Endothelial cell of umbilical vein (primary cell): ENCODE measurements at regions not wholly inside any gene's neighbourhood (a gene's known extent, or its start where the extent isn't known, plus 50 kb on each side); places are given as distances from the start of the nearest gene placed in this dataset.

Experiments
- BruUV-seq: library from RNA; stranded (reverse); fragments of 400-500 nt; replicated peaks from 2 replicates; lab custom pipeline; 2021; lab: Mats Ljungman, UMichigan
- CTCF ChIA-PET: fragments of 300-600, 350-600 bp; sonication (Branson Sonifier 250); formaldehyde crosslinking; loops from one replicate; lab custom pipeline; 2021; ENCODE audit warnings: antibody characterized with exemption, inconsistent platforms; lab: Charles Lee
- POLR2A ChIA-PET: fragments of 300-600, 350-600 bp; sonication (Branson Sonifier 250); formaldehyde crosslinking; loops from one replicate; lab custom pipeline; 2021; ENCODE audit warnings: antibody characterized with exemption, inconsistent platforms; lab: Charles Lee
- DNase-seq: peaks from one replicate; pipeline ENCODE4 v3.0.0-alpha.2; 2011; ENCODE audit warnings: low read depth, low spot score
- FAIRE-seq: peaks from 2 replicates; lab custom pipeline; 2011; peaks lifted over from hg19 to GRCh38; lab: Jason Lieb, UNC
- H2AFZ ChIP-seq: 2 replicates; pipeline ENCODE4 v1.6.0; 2012; ENCODE audit warnings: low read depth, low read length, control low read depth, inconsistent platforms
- H3K27ac ChIP-seq: 2 replicates; pipeline ENCODE4 v1.5.1; 2011; ENCODE audit warnings: low read depth, mild to moderate bottlenecking, control low read depth, low read length, moderate library complexity; ENCODE audit not compliant: insufficient read depth
- H3K27me3 ChIP-seq, 2 experiments: 2 replicates each; pipeline versions ENCODE4 v1.6.0 to v1.6.1; 2011; ENCODE audit warnings: low read length in 2 of 2, mixed read lengths in 1 of 2; ENCODE audit not compliant: control insufficient read depth in 2 of 2, insufficient read depth in 2 of 2
- H3K36me3 ChIP-seq, 2 experiments: 2 replicates in 1 of 2; 3 replicates in 1 of 2; pipeline ENCODE4 v1.5.1; 2011; ENCODE audit warnings: low read length in 2 of 2, mild to moderate bottlenecking in 1 of 2, moderate library complexity in 1 of 2; ENCODE audit not compliant: control insufficient read depth in 2 of 2, insufficient read depth in 2 of 2; ENCODE audit errors: extremely low read depth in 1 of 2
- H3K4me1 ChIP-seq: 3 replicates; pipeline ENCODE4 v1.5.1; 2011; ENCODE audit warnings: mild to moderate bottlenecking, low read length; ENCODE audit not compliant: control insufficient read depth, insufficient read depth; ENCODE audit errors: extremely low read depth
- H3K4me2 ChIP-seq: 2 replicates; pipeline ENCODE4 v1.6.1; 2011; ENCODE audit warnings: low read length, control low read depth, mixed read lengths; ENCODE audit not compliant: insufficient read depth
- H3K4me3 ChIP-seq, 3 experiments: fragments of 200-600 bp in 1 of 3; sonication (generic), shearing (Covaris generic) in 1 of 3; replicated peaks in 1 of 3; 2 replicates each; pipeline ENCODE4 v1.5.1; 2011 to 2016; ENCODE audit warnings: control low read depth in 3 of 3, low read length in 3 of 3, mild to moderate bottlenecking in 2 of 3, inconsistent platforms in 1 of 3, low read depth in 1 of 3, moderate library complexity in 1 of 3; ENCODE audit not compliant: insufficient read depth in 1 of 3
- H3K79me2 ChIP-seq: 2 replicates; pipeline ENCODE4 v1.6.0; 2012; ENCODE audit warnings: low read length, inconsistent platforms; ENCODE audit not compliant: control insufficient read depth, insufficient read depth
- H3K9ac ChIP-seq: replicated peaks from 2 replicates; pipeline ENCODE3; 2011; ENCODE audit warnings: low read length, control low read depth; ENCODE audit not compliant: insufficient read depth; ENCODE audit errors: extremely low read depth
- H3K9me1 ChIP-seq: replicated peaks from 3 replicates; pipeline ENCODE4 v1.6.0; 2011; ENCODE audit warnings: mild to moderate bottlenecking, low read length; ENCODE audit not compliant: control insufficient read depth, insufficient read depth; ENCODE audit errors: extremely low read depth
- H3K9me3 ChIP-seq: replicated peaks from 2 replicates; pipeline ENCODE4 v1.5.1; 2012; ENCODE audit warnings: low read length, inconsistent platforms; ENCODE audit not compliant: control insufficient read depth, insufficient read depth
- H4K20me1 ChIP-seq: replicated peaks from 2 replicates; pipeline ENCODE3; 2011; ENCODE audit warnings: mild to moderate bottlenecking, low read length; ENCODE audit not compliant: control insufficient read depth, insufficient read depth; ENCODE audit errors: extremely low read depth
- EZH2 ChIP-seq: IDR thresholded peaks from 2 replicates; pipeline ENCODE4 v1.6.1; 2012; ENCODE audit warnings: borderline replicate concordance, low read depth, mild to moderate bottlenecking, moderate library complexity, low read length, inconsistent platforms; ENCODE audit not compliant: severe bottlenecking
- FOS ChIP-seq: IDR thresholded peaks from 2 replicates; pipeline ENCODE4 v1.6.1; 2011; ENCODE audit warnings: mild to moderate bottlenecking, low read length, moderate library complexity, borderline replicate concordance; ENCODE audit not compliant: insufficient read depth
- GATA2 ChIP-seq: IDR thresholded peaks from 2 replicates; pipeline ENCODE4 v1.7.0; 2011; ENCODE audit warnings: low read depth, mild to moderate bottlenecking, moderate library complexity, mixed read lengths, low read length; ENCODE audit not compliant: insufficient read length, insufficient read depth
- JUN ChIP-seq: IDR thresholded peaks from 2 replicates; pipeline ENCODE4 v1.6.1; 2011; ENCODE audit warnings: borderline replicate concordance, low read depth; ENCODE audit not compliant: insufficient read length, insufficient read depth
- MYC ChIP-seq: IDR thresholded peaks from one replicate; pipeline ENCODE4 v1.6.1; 2011; ENCODE audit warnings: mild to moderate bottlenecking, low read depth, low read length
- POLR2A ChIP-seq: IDR thresholded peaks from 2 replicates; pipeline ENCODE4 v1.6.1; 2012; ENCODE audit warnings: low read depth, mild to moderate bottlenecking, control low read depth, low read length
- POLR2AphosphoS5 ChIP-seq: IDR thresholded peaks from 2 replicates; pipeline ENCODE4 v1.6.1; 2012; ENCODE audit warnings: low read depth, mild to moderate bottlenecking, control low read depth, low read length, moderate library complexity; ENCODE audit not compliant: insufficient read depth
- dilution Hi-C: fragments of 300-500 bp; cut with MboI; formaldehyde crosslinking; loops from one replicate; pipeline ENCODE4 v1.15.0; 2019; ENCODE audit warnings: low sequenced_read_pairs; ENCODE audit not compliant: extremely low pct_ligation_motif_present
- intact Hi-C: fragments of 100-400 bp; cut with micrococcal nuclease; formaldehyde crosslinking; loops from one replicate; pipeline ENCODE4 v1.10.0; 2022
- TF ChIP-seq, protein P1 (sequence below), 2 donors: IDR thresholded peaks; 1 replicate in 1 of 2; 2 replicates in 1 of 2; pipeline ENCODE4 v1.5.1; 2011; ENCODE audit warnings: low read length in 2 of 2, mild to moderate bottlenecking in 2 of 2, moderate library complexity in 2 of 2, control low read depth in 1 of 2, inconsistent platforms in 1 of 2, low read depth in 1 of 2; ENCODE audit not compliant: insufficient read depth in 1 of 2; ENCODE audit errors: extremely low read depth in 1 of 2
- TF ChIP-seq, protein P2 (sequence below): IDR thresholded peaks from 2 replicates; pipeline ENCODE4 v1.6.1; 2011; ENCODE audit not compliant: insufficient read depth, insufficient read length

DNA sequence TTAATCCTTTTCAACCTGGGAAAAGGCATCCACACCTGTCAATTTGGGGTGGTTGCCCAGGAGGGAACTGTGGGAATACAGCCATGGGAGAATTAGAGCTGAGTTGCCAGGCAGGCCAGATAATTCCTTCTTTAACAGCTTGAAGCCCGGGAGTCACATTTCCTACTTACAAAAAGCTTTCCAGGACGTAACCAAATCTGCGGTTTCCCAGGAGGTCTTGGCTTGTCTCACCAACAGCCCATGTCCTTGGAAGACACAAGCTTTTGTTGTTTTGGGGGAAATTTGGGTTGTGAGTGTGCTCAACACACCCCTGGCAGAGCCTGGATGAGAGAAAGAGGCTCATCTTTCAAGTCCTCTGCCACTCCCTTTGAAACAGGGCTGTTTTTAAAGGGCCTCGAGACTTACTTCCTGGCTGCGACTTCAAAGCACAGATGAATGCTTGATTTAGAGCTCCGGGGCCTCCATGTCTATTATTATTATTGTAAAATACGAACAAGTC lies 465.9 kb upstream of the BTBD3 start:
- intact Hi-C loops = loop anchor here (10.0 kb wide), 4 partner anchors 237 to 1017 kb away; partner anchors contain the start of genes MKKS and SLX4IP
- H3K9ac ChIP-seq = no peak overlapping the region
- CTCF ChIA-PET = no interaction called here

DNA sequence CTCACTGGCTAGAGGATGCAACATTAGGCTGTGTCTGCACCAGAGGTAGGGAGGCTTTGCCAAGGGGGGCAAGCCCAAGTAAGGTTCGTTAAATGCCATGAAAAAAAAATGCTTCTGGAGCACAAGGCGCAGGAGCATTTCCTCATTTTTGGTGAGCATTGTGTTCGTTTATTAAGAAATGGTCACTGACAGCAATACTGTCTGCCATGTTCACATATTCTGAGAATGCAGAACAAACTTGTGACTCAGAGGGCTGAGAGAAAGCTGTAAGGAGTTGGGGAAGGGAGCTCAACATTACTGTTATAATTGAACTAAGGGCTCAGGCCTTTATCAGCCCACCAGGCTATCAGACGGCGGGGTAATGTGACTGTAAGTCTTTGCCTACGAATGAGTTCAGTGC lies 465.4 kb upstream of the BTBD3 start:
- ChIA-PET CTCF (no interaction called here), POLR2A (no interaction called here)
- H3K4me3 ChIP-seq = no peak overlapping the region
- H3K79me2 ChIP-seq = no peaks in the 10 kb centered on the region
- intact Hi-C loops = loop anchor here (10.0 kb wide), 4 partner anchors 238 to 1018 kb away; partner anchors contain the start of genes MKKS and SLX4IP
- H3K9me1 ChIP-seq = no peaks in the 10 kb centered on the region
- H3K9me3 ChIP-seq = no peaks in the 10 kb centered on the region
- BruUV-seq = no TSS peak
- peak overlapping the region; percentile 43 for H2AFZ ChIP-seq
- no peaks in the 10 kb centered on the region for H3K27me3 ChIP-seq
- no peak overlapping the region for H3K9ac ChIP-seq
- dilution Hi-C loops = no loop called here
- no peak for TF ChIP-seq FOS
- TF ChIP-seq, protein P1, sequence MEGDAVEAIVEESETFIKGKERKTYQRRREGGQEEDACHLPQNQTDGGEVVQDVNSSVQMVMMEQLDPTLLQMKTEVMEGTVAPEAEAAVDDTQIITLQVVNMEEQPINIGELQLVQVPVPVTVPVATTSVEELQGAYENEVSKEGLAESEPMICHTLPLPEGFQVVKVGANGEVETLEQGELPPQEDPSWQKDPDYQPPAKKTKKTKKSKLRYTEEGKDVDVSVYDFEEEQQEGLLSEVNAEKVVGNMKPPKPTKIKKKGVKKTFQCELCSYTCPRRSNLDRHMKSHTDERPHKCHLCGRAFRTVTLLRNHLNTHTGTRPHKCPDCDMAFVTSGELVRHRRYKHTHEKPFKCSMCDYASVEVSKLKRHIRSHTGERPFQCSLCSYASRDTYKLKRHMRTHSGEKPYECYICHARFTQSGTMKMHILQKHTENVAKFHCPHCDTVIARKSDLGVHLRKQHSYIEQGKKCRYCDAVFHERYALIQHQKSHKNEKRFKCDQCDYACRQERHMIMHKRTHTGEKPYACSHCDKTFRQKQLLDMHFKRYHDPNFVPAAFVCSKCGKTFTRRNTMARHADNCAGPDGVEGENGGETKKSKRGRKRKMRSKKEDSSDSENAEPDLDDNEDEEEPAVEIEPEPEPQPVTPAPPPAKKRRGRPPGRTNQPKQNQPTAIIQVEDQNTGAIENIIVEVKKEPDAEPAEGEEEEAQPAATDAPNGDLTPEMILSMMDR (IDR thresholded peaks at IDR 0.05; ENCODE audit: extremely low read depth in 1 of 2, insufficient read depth in 1 of 2, low read depth in 1 of 2, low read length in 2 of 2) = no peak
- TF ChIP-seq POLR2A = no peak
- H4K20me1 ChIP-seq = no peaks in the 10 kb centered on the region
- H3K27ac ChIP-seq = no peak overlapping the region
- H3K36me3 ChIP-seq = no peaks in the 10 kb centered on the region
- H3K4me1 ChIP-seq = peaks cover 46% of the 10 kb centered on the region
- no peak overlapping the region for H3K4me2 ChIP-seq
- FAIRE-seq = no peak
- no peak for DNase-seq

More for the DNA sequence above, 465.9 kb upstream of the BTBD3 start:
- H4K20me1 ChIP-seq = no peaks in the 10 kb centered on the region
- no peak overlapping the region for H3K4me2 ChIP-seq
- H3K9me3 ChIP-seq = no peaks in the 10 kb centered on the region
- H2AFZ ChIP-seq = peak overlapping the region; percentile 43
- dilution Hi-C loops = no loop called here
- no peaks in the 10 kb centered on the region for H3K9me1 ChIP-seq
- BruUV-seq = no TSS peak
- no peak overlapping the region for H3K27ac ChIP-seq
- H3K4me3 ChIP-seq = no peak overlapping the region
- no peak for FAIRE-seq
- TF ChIP-seq, protein P2, sequence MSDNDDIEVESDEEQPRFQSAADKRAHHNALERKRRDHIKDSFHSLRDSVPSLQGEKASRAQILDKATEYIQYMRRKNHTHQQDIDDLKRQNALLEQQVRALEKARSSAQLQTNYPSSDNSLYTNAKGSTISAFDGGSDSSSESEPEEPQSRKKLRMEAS = no peak
- TF ChIP-seq GATA2 (no peak), EZH2 (no peak), MYC (no peak), POLR2AphosphoS5 (no peak), JUN (no peak), FOS (no peak)
- H3K36me3 ChIP-seq = no peaks in the 10 kb centered on the region
- POLR2A ChIA-PET = no interaction called here
- H3K4me1 ChIP-seq = peaks cover 46% of the 10 kb centered on the region
- H3K27me3 ChIP-seq = no peaks in the 10 kb centered on the region
- no peaks in the 10 kb centered on the region for H3K79me2 ChIP-seq
- no peak for DNase-seq
